ENCODE measurements at regions not wholly inside any gene's neighbourhood (a gene's known extent, or its start where the extent isn't known, plus 50 kb on each side); places are given as distances from the start of the nearest gene placed in this dataset.

GRCh38 chr2:158918452-158918851 is 50.0 kb upstream of the TANC1 start:
- TF ChIP-seq SRF (IDR thresholded peaks at IDR 0.05; ENCODE audit: low read depth) (no peak), POLR2A (IDR thresholded peaks at IDR 0.05; ENCODE audit: borderline replicate concordance, extremely low read depth, insufficient read depth, insufficient read length) (no peak), POLR2AphosphoS5 (IDR thresholded peaks at IDR 0.05; ENCODE audit: low read depth, low read length) (no peak), MAX (IDR thresholded peaks at IDR 0.05) (no peak), ZFX (IDR thresholded peaks at IDR 0.05) (no peak)
- TF ChIP-seq, protein P1, sequence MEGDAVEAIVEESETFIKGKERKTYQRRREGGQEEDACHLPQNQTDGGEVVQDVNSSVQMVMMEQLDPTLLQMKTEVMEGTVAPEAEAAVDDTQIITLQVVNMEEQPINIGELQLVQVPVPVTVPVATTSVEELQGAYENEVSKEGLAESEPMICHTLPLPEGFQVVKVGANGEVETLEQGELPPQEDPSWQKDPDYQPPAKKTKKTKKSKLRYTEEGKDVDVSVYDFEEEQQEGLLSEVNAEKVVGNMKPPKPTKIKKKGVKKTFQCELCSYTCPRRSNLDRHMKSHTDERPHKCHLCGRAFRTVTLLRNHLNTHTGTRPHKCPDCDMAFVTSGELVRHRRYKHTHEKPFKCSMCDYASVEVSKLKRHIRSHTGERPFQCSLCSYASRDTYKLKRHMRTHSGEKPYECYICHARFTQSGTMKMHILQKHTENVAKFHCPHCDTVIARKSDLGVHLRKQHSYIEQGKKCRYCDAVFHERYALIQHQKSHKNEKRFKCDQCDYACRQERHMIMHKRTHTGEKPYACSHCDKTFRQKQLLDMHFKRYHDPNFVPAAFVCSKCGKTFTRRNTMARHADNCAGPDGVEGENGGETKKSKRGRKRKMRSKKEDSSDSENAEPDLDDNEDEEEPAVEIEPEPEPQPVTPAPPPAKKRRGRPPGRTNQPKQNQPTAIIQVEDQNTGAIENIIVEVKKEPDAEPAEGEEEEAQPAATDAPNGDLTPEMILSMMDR (IDR thresholded peaks at IDR 0.05 in 2 of 3, conservative IDR thresholded peaks at IDR 0.05 in 1 of 3; ENCODE audit: borderline replicate concordance in 1 of 3, insufficient read depth in 1 of 3, low read depth in 2 of 3, low read length in 2 of 3), result no peak
- TF ChIP-seq, protein P2, sequence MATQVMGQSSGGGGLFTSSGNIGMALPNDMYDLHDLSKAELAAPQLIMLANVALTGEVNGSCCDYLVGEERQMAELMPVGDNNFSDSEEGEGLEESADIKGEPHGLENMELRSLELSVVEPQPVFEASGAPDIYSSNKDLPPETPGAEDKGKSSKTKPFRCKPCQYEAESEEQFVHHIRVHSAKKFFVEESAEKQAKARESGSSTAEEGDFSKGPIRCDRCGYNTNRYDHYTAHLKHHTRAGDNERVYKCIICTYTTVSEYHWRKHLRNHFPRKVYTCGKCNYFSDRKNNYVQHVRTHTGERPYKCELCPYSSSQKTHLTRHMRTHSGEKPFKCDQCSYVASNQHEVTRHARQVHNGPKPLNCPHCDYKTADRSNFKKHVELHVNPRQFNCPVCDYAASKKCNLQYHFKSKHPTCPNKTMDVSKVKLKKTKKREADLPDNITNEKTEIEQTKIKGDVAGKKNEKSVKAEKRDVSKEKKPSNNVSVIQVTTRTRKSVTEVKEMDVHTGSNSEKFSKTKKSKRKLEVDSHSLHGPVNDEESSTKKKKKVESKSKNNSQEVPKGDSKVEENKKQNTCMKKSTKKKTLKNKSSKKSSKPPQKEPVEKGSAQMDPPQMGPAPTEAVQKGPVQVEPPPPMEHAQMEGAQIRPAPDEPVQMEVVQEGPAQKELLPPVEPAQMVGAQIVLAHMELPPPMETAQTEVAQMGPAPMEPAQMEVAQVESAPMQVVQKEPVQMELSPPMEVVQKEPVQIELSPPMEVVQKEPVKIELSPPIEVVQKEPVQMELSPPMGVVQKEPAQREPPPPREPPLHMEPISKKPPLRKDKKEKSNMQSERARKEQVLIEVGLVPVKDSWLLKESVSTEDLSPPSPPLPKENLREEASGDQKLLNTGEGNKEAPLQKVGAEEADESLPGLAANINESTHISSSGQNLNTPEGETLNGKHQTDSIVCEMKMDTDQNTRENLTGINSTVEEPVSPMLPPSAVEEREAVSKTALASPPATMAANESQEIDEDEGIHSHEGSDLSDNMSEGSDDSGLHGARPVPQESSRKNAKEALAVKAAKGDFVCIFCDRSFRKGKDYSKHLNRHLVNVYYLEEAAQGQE (IDR thresholded peaks at IDR 0.05; ENCODE audit: low read depth), result no peak
